ENCODE measurements at regions not wholly inside any gene's neighbourhood (a gene's known extent, or its start where the extent isn't known, plus 50 kb on each side); places are given as distances from the start of the nearest gene placed in this dataset.

DNA sequence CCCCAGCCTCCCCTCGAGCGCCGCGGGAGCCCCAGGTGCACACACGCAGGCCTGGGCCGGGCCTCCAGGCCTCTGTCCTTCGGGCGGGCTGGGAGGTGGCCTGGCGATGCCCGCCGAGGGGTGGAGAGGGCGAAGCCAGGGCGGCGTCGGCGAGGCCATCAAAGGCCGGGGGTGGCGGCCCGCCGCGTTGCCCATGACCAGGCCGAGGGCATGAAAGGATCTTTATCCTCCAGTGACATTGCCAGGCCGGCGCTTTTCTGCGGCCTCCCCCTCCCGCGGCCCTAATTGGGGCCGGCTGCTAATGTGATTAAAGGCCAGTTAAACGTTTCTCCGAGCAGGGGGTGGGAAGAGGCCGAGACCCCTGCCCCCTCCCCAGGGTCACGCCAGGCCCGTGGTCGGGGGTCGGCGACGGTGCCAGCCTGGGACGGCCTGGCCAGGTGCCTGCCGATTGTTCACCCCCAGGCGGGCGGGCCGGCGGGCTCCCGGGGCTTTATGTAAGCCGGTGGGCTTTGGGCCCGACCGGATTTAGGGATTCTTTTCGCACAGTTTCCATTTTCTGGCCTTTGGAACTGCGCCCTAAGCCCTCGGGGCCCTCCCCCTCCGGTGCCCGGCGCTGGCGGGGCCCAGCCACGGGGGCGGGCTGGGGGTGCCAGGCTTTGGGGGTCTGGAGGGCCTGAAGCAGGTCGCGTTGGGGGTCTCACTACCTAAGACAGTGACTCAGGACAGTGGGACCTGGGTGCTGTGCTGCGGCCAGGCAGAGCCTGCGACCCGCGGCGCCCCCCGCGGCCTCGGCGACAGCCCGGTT is 103.2 kb upstream of the DIO3 start:
- H3K27ac Mint-ChIP-seq: no peak overlapping the region
- H3K4me3 Mint-ChIP-seq: no peak overlapping the region
- CTCF ChIA-PET: no interaction called here
- H3K9me3 Mint-ChIP-seq: no peaks in the 10 kb centered on the region
- H3K4me1 Mint-ChIP-seq: no peaks in the 10 kb centered on the region
- DNase-seq: no peak
- H3K36me3 Mint-ChIP-seq: no peaks in the 10 kb centered on the region
- H3K27me3 Mint-ChIP-seq: peaks cover 55% of the 10 kb centered on the region

DNA sequence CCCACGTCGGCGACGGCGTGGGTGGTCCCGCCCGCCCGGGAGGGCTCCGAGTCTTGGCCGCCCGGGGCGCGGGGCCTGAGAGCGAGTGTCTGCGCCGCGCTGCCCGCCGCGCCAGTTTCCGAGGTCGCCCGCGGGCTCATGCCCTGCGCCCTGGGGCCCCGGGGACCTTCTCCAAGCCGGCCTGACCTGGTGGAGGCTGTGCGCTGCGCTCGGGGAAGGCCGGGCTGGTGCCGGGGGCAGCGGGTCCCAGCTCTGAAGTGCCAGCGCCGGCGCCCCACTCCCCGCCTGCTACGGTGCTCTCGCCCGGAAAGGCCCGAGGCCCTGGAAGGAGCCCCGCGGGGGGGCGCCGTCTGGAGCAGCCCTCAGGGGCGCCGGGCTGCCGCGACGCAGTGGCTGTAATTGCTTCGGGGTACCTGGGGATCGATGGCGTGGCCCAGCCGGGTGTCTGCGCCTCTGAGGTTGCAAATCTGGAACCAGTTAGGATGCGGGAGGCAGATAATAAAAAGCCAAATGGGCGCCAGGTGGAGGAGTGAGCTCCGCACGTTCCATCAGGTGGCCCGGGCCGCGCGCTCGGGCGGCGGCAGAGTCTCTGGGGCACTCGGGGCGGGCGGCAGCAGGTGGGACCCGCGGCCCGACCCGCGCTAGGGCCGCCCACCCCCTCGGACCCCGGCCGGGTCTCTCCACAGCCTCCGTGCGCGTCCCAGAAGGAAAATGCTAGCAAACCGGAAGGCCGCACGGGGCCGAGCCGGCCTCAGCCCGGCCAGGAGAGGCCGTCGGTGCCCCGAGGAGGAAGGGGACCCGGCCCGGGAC is 102.3 kb upstream of the DIO3 start:
- Mint-ChIP-seq H3K27ac (no peak overlapping the region), H3K27me3 (peaks cover 48% of the 10 kb centered on the region), H3K4me1 (no peaks in the 10 kb centered on the region), H3K4me3 (no peak overlapping the region), H3K9me3 (no peaks in the 10 kb centered on the region), H3K36me3 (no peaks in the 10 kb centered on the region)
- CTCF ChIA-PET: no interaction called here
- DNase-seq: no peak

DNA sequence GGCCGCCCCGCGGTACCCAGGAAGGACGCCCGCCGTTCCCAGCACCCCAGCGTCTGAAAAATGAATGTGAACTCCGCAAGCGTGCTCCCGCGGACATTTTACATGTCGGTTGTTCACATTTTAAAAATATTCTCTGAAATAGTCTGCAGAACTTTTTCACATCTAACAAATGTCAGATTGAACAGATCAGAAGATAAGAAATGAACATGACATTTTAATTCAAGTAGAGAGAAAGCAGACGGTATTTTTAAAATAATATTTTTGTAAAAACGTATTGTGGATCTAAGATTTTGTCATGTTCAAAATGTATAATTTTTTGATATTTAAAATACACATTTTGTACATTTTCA is 101.8 kb upstream of the DIO3 start:
- Mint-ChIP-seq H3K27ac (no peak overlapping the region), H3K4me1 (no peaks in the 10 kb centered on the region), H3K4me3 (no peak overlapping the region), H3K9me3 (no peaks in the 10 kb centered on the region), H3K36me3 (no peaks in the 10 kb centered on the region), H3K27me3 (peaks cover 42% of the 10 kb centered on the region)
- CTCF ChIA-PET: no interaction called here
- DNase-seq: no peak

DNA sequence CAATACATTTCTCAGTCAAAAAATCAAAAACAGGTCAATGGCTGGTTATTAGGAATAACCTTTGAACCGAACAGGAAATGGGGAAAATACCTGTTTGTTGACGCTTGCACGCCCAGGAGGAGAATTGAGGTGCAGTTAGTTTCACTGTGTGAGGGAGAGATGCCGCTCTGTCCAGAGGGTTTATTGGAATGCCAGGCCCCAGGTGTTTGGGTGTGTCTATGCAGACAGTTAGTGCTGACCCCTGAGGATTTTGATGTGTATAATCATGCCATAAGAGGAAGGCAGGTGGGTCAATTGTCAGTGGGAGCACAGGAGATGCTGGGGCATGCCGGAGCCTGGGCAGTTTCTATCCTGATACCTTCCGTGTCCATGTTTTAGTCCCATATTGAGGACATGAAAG is 100.8 kb upstream of the DIO3 start:
- Mint-ChIP-seq H3K27ac (no peak overlapping the region), H3K36me3 (no peaks in the 10 kb centered on the region), H3K4me3 (no peak overlapping the region), H3K27me3 (peaks cover 32% of the 10 kb centered on the region), H3K4me1 (no peaks in the 10 kb centered on the region), H3K9me3 (no peaks in the 10 kb centered on the region)
- DNase-seq: no peak
- CTCF ChIA-PET: no interaction called here

DNA sequence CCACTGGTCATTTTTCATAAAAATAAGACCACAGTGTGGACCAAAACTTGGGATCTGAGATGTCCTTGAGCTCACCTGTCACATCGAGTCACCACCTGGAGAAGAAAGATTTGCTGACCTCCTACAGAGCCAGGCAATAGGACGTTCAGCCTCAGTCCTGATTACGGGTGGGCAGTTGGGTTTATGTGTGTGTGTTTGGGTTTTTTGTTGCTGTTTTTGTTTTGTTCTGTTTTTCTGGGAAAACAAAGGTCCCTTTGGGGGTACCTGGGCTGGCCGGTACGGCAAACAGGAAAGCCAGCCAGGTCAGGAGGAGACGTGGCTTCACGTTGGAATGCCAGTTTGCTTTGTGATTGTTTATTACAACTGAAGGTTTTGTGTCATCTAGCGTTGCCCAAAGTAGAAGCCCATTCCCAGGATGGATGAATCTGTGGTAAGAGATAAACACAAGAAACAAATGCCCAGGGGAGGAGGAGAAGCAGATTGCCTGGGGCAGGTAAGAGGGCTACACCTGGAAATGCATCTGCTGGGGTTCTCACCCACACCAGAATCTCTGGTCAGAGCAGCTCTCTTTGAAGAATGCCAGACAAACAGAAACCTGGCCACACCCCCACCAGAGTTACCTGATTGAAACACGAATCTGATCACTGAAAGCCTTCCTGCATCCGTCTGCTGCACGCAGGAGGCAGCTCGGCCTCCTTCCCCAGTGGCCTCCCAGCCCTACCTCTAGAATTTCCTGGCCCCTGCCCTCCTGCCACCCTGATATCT is 100.1 kb upstream of the DIO3 start:
- H3K9me3 Mint-ChIP-seq: no peaks in the 10 kb centered on the region
- H3K36me3 Mint-ChIP-seq: no peaks in the 10 kb centered on the region
- peaks cover 25% of the 10 kb centered on the region for H3K27me3 Mint-ChIP-seq
- no peak for DNase-seq
- H3K4me1 Mint-ChIP-seq: no peaks in the 10 kb centered on the region
- H3K27ac Mint-ChIP-seq: no peak overlapping the region
- CTCF ChIA-PET: interaction anchor here (0.5 kb wide), 1 partner anchor 18 kb away, joined by 3 read pairs; no protein-coding TSS in a partner anchor
- H3K4me3 Mint-ChIP-seq: no peak overlapping the region

DNA sequence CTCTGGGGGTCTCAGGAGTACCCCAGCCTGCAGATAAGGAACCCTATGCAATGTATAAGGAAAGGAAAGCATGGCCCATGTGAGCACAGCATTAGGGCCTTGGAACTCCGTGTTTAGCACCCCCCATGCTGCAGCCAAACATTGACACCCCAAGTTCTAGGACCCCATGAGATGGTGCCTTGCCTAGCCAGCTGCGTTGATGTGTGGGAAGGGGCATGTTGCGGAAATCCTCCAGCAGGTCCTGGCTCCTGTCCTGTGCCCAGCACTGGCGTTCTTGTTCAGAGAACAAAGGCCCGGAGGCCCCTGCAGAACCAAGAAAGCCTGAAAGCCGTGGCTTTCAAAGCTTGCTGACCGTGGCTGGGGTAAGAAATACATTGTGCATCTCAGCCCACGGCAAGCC is 99.4 kb upstream of the DIO3 start:
- H3K9me3 Mint-ChIP-seq: no peaks in the 10 kb centered on the region
- no peaks in the 10 kb centered on the region for H3K4me1 Mint-ChIP-seq
- H3K4me3 Mint-ChIP-seq: no peak overlapping the region
- no peaks in the 10 kb centered on the region for H3K36me3 Mint-ChIP-seq
- H3K27me3 Mint-ChIP-seq: peaks cover 22% of the 10 kb centered on the region
- no peak overlapping the region for H3K27ac Mint-ChIP-seq
- no peak for DNase-seq
- CTCF ChIA-PET: interaction anchor here (0.5 kb wide), 1 partner anchor 19 kb away, joined by 3 read pairs; no protein-coding TSS in a partner anchor

DNA sequence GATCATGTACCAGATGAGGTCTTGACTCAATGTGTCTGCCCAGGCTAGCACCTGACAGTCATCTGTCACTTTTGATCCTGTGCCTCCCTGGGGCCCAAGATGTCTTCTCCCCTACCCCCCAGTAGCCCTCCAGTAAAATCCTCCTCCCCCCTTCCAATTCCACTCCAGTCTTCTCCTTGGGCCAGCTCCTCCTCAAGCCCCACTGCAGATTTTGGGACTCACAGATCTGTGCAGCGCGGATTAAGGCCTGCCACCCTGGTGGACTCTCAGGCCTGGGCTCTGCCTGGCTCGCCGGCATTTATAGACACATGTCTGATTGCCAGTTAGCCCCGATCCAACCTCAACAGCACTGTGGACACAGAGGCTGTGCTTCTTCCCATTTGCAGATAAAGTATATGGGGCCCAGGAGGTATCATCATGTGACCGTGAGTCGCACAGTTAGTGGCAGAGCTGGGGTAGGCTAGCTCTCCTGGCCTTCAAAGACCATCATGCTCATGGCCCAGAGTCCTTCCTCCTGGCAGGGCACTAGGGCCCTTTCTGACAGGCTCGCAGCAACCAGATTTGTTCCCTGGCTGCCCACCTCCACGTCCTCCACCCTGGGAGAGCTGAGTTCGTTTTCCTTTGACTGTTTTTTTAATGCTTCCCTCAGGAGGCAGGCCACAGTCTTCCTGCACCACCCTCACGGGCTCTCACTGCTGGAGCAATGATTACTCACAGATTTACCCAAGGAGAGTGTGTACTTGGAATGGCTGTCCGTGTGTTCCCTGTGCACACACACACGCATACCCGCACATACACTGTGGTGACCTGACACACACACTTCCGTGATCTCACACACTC is 98.3 kb upstream of the DIO3 start:
- Mint-ChIP-seq H3K9me3 (no peaks in the 10 kb centered on the region), H3K4me1 (no peaks in the 10 kb centered on the region), H3K27me3 (peaks cover 16% of the 10 kb centered on the region), H3K27ac (no peak overlapping the region), H3K4me3 (no peak overlapping the region), H3K36me3 (no peaks in the 10 kb centered on the region)
- DNase-seq: no peak
- CTCF ChIA-PET: no interaction called here

DNA sequence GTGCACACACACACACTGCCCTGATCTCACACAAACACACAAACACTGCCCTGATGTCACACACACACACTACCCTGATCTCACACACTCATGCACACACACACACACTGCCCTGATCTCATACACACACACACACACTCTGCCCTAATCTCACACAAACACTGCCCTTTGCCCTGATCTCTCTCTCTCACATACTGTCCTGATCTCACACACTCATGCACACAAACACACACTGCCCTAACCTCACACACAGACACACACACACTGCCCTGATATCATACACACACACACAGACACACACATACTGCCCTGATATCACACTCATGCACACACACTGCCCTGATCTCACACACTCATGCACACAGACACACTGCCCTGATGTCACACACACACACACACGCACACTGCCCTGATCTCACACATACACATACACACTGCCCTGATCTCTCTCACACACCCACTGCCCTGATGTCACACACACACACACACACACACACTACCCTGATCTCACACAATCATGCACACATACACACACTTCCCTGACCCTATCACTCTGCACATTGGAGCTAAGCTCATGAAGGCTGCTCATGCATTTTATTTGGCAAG is 97.6 kb upstream of the DIO3 start:
- H3K4me3 Mint-ChIP-seq: no peak overlapping the region

DNA sequence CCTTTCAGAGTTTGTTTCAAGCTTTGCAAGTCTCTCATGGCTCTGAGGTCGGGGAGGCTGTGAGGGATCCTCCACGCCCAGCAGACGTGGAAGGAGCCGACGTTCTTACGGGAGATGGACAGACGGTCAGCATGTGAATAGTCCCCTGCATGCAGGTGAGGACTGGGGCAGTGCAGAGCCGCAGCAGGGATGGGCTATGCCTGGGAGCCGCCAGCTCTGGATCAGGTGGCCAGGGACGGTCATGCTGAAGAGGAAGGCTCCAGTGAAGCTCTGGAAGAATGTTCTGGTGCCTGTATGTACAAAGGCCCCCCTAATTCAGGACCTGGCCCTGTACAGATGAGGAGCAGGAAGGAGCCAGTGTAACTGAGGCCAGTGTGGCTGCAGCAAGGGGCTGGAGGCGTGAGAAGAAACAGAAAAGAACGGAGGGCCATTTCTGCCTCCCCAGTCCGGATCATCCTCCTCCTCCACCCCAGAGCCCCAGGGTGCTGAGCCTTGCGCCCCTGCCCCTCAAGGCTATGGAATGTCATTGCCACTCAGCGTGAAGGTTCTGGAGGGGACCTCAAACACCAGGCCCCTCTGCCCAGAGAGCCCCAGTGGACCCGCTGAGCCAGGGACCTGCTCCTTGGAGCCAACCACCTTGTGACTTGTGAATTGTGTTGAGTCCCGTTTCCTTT is 96.8 kb upstream of the DIO3 start:
- Mint-ChIP-seq H3K4me1 (no peaks in the 10 kb centered on the region), H3K9me3 (no peaks in the 10 kb centered on the region), H3K27ac (no peak overlapping the region), H3K27me3 (peaks cover 14% of the 10 kb centered on the region), H3K36me3 (no peaks in the 10 kb centered on the region), H3K4me3 (no peak overlapping the region)
- DNase-seq: no peak
- CTCF ChIA-PET: no interaction called here

More for the DNA sequence above, 97.6 kb upstream of the DIO3 start:
- H3K9me3 Mint-ChIP-seq: no peaks in the 10 kb centered on the region
- no peak for DNase-seq
- H3K36me3 Mint-ChIP-seq: no peaks in the 10 kb centered on the region
- no peak overlapping the region for H3K27ac Mint-ChIP-seq
- H3K27me3 Mint-ChIP-seq: peaks cover 16% of the 10 kb centered on the region
- no peaks in the 10 kb centered on the region for H3K4me1 Mint-ChIP-seq
- CTCF ChIA-PET: no interaction called here

DNA sequence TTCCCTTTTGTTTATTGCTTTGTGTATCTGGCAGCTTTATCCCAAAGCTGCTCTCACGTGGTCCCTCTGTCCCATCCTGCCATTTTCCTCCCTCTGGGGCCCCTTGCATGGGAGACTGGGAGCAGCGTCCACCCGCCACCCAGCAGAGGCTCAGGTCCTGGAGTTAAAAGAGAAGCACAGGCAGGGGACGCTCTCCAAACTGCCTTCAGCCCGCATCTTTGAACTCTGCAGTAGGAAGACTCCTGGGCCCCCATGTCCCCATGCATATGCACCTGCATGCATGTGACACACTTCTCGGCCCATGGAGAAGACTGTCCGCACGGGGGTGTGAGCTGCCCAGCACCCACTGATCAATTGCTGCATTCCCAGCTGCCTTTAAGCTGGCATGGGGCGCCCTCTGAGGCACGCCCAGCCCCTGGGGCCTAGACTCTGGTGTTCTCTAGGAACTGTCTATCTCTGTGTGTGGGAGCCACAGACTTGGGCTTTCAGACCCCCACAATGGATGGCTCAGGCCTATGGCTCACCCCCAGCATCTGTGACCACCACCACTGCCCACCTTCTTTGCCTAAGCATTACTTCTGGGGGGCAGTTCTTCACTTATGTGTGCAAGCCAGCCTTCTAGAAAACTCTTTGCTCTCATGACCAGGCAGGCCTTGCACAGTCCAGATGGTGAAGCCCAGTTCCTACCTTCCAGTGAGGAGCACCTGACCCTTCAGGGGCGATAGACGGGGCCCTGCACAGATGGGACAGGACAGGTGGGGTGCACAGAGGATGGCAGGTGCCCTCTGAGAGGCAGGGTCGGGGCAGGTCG is 96.1 kb upstream of the DIO3 start:
- no peaks in the 10 kb centered on the region for H3K9me3 Mint-ChIP-seq
- H3K27ac Mint-ChIP-seq: no peak overlapping the region
- CTCF ChIA-PET: no interaction called here
- peaks cover 17% of the 10 kb centered on the region for H3K27me3 Mint-ChIP-seq
- H3K4me3 Mint-ChIP-seq: no peak overlapping the region
- H3K36me3 Mint-ChIP-seq: no peaks in the 10 kb centered on the region
- DNase-seq: no peak
- no peaks in the 10 kb centered on the region for H3K4me1 Mint-ChIP-seq

DNA sequence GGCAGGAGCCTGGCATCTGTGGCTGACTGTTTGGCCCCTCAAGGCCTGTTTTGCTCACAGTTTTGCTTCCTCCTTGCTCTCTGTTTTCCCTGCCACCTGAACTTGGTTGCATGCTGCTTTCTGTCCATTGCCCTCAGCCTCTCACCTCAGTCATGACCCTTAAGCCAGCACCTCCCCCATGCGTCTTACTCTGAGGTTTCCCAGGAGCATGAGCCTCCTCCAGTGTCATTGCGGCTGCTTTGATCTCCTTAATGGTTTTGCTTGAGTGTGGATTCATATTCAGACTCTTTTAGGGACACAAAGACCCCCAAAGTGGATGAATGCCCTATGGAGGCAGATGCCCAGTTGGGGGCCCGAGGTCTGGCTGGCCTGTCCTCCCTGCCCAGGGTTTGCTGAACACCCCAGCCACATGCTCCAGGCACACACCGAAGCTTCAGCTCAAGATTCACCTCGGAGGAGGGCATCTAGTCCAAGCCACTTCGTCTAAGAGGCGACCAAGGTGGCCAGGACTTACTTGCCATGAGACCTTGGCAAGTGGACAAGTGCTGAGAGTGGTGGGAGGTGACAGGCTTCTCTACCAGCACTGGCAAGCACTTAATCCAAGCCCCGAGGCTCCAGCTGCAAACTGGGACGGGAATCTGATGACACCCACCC is 95.4 kb upstream of the DIO3 start:
- no peaks in the 10 kb centered on the region for H3K9me3 Mint-ChIP-seq
- peaks cover 17% of the 10 kb centered on the region for H3K27me3 Mint-ChIP-seq
- no peak for DNase-seq
- H3K36me3 Mint-ChIP-seq: no peaks in the 10 kb centered on the region
- CTCF ChIA-PET: no interaction called here
- H3K4me1 Mint-ChIP-seq: no peaks in the 10 kb centered on the region
- no peak overlapping the region for H3K4me3 Mint-ChIP-seq
- no peak overlapping the region for H3K27ac Mint-ChIP-seq

DNA sequence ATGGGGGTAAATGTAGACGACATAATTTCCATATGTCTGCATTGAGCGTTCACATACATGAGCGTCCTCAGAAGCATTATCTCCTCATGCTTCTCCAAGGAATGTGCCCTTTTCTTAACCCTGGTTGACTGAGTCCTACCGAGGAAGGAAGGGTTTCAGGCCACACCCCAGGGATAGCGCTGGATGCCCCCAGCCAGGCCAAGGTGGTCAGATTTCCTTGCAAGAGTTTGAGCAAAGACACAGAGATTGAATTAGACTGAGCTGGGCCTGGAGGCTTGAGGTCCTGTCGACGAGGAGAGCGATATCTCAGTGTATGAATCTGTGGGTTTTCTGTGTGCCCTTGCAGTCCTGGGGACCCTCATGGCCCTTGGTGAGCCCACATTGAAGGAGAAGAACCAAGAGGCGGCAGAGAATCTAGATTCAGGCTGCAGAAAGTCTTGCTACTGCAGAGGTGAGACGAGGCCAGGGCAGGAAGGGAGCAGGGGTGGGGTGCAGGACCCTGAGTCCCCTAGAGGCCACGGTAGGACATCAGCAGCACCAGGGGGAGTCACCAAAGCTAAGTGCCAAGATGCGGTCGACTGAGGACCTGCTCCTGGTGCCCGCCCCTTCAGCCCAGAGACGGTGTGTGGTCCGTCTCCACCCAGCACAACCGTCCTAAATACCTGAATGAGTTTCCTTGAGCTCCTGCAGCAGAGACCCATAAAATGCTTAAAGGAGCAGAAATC is 94.7 kb upstream of the DIO3 start:
- DNase-seq: no peak
- H3K4me3 Mint-ChIP-seq: no peak overlapping the region
- no peaks in the 10 kb centered on the region for H3K9me3 Mint-ChIP-seq
- H3K27ac Mint-ChIP-seq: no peak overlapping the region
- H3K27me3 Mint-ChIP-seq: peaks cover 17% of the 10 kb centered on the region
- H3K4me1 Mint-ChIP-seq: no peaks in the 10 kb centered on the region
- CTCF ChIA-PET: no interaction called here
- no peaks in the 10 kb centered on the region for H3K36me3 Mint-ChIP-seq
